Glomerular visceral epithelial cell (primary cell): ENCODE measurements at regions not wholly inside any gene's neighbourhood (a gene's known extent, or its start where the extent isn't known, plus 50 kb on each side); places are given as distances from the start of the nearest gene placed in this dataset.
"Not testable (repeated sequence)": the region's sequence is repeated elsewhere in the genome, so short reads cannot be mapped to it uniquely, and the experiment has no call there.

Experiments used
- DNase-seq: peaks from one replicate; pipeline ENCODE4 v3.0.0-alpha.2; 2016; ENCODE audit errors: extremely low spot score

DNA sequence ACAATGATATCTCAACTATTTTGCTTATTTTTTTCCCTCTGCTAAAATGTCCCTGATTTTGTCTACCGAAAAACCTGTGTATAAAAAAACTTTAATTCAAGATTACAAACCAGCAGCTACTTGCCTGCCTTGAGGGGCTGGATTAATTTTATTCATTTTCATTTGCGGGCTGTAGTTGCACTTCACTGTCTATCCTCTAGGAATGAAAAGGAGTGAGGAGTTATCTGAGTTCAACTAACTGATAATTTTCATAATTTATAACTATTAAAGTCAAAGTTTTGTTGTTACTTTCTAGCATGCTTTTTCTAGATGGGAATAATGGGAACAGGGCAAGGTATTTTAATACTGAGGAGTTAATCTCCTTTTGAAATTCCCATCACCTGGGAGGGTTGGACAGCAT is 50.3 kb upstream of the AGTPBP1 start:
- DNase-seq: not testable (repeated sequence)

DNA sequence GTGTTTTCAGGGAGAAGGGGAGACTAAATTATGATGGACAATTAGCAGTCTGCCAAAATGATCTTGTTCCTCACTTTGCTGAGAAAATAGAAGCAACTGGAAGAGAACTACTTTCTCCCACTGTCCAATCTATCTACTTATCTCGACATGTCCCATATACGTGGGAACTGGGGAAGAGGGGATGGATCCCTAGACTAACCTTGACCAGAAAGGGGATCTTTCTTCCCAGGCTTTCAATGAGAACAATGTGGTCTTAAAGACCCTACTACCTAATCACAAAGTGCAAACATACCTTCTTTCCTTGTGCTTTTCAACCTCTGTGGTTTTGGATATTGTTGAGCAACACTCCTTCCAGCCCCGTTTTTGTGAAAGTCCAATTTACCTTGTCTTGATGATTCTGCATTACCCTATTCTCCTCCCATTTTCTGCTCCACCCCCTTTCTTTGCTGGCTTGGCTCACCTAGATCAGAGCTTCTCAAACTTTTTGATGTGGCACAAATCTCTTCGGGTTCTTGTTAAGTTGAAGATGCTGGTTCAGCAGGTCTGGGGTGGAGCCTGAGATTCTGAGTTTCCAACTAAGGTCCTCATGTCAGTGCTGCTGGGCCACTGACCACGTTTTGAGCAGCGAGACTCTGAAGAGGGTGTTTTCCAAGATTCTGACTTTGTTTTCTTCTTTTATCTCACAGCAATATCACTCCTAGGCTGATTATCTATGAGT is 61.4 kb upstream of the AGTPBP1 start:
- DNase-seq: not testable (repeated sequence)

DNA sequence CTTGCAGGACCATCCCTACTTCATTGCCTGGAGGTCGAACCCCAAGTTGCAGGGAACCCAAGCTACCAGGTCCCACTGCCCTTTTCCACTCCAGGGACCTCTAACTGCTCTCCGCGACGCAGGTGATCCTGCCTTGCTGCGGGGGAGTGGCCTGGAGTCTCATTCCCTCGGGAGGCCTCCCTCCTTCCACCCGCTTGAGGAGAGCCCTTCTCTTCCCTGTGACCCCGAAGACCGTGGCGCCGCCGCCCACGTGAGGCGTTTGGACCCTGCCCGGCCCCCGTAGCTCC is 63.0 kb upstream of the AGTPBP1 start:
- DNase-seq: not testable (repeated sequence)

DNA sequence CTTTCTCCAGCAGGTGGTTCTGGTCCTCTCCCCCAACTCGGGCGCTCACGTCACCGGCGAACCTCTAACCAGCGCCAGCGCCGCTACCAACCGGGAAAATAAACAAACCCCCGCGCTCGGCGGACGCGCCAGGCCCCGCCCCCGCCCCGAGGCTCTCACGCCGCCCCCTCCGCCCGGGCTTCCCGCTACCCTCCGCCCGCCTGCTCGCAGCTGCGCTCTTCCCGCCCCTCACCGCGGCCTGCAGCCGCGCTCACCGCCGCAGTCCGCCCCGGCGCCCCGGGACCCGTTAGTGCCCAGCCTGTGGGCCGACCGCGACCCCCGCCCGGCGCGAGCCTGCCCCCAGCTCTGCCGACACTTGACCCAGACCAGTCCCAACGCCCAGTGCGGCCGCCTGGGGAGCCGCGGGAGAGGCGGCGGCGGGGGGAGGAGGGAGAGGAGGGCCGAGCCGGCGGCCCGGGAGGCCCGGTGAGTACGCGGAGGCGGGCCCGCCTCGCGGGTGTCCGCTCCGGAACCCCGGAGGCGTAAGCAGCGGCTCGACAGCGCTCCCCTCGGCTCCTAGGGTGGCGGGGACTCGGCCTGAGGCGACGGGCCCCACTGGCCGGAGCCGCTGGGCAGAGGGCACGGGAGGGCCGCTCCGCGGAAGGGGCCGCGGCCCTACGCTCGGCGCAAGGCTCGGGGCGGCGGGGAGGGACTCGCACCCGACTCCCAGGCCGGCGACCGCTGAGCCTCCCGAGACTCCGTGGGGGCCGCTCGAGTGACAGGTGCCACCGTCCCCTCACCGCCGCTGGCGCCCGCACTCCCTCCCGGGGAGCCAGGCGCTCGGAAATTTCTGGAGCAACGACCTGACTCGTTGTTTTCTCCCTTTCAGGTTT is 63.6 kb upstream of the AGTPBP1 start:
- peak; percentile 72 for DNase-seq

DNA sequence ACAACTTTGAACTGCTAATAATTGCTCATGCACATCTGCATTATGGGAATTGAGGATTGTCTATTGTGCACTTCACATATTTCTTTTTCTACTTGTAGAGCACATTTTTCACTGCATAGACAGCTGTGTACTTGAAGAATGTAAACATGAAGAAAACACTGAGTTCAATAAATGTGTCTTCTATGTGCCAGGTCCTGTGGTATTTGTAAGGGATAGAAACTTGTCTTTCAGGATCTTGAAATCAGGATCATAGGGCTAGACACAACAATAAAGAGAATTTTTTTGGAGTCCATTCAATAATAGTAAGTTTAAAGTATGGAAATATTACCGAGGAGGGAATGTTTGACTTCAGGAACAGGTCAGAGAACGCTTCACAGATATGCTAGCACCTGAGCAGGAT is 66.6 kb upstream of the AGTPBP1 start:
- DNase-seq: not testable (repeated sequence)

DNA sequence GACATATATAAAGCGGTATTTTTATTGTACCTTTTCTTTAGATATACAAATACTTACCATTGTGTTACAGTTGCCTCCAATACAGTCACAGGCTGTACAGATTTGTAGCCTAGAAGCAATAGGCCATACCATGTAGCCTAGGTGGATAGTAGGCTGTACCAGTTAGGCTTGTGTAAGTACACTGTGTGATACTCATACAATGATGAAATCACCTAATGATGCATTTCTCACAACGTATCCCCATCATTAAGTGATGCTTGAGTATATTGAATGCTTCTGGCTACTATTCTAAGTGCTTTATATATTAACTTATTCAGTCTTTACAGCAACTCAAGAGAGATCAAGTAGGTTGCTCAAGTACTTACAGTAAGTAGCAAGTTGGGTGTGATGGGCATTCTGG is 71.6 kb upstream of the AGTPBP1 start:
- DNase-seq: not testable (repeated sequence)

DNA sequence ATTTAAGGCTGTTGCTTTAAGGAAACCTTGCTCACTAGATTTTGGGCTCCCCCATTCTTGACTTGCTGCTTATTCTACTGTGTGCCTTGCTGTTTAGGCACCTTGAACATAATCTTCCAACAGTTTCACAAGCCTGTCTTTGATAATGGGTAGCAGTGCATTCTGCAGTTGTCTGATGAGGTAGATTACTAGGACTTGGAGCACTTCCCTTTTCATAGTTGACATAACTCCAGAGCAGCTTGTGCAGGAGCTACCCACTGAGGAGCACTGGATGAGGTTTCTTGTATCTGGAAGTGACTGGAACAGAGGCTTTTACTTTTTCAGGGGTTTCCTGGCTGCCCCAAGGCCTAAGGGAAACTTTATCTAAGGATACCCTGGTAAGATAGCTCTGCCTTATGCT is 73.0 kb upstream of the AGTPBP1 start:
- not testable (repeated sequence) for DNase-seq

DNA sequence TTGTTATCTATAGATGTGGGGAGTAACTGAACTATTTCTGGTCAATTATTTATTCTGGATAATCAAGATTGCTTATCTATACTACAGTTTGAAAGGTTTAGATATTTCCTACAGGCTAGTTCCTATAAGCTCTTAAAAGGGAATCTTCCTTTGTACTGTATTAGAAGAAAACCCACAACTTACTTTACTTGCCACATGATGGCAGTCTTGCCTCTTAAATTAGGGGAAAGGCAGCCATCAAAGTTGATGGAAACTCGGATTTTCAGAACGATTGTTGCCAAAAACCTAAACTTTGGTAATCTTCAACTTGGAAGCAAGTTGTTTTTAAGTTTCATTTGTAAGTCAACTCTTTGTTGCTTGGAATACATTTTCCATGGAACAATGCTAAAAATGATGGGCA is 77.2 kb upstream of the AGTPBP1 start:
- DNase-seq: peak; percentile 28

DNA sequence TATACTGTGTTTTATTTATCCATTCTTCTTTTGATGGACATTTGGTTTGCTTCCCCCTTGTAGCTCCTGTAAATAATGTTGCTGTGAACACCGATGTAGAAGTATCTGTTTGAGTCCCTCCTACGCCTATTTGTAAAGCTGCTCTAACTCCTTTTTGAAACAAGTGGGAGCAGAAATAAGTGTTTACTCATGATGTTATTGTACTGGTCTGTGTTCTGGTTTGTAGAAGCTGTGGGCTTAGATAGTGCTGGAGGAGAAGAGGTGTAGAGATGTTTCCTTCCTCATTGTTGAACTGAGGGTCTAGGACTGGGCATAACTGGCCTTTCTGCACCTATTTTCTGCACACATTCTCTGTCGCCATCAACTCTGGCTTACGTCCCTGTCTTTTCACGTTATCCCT is 78.8 kb upstream of the AGTPBP1 start:
- not testable (repeated sequence) for DNase-seq

DNA sequence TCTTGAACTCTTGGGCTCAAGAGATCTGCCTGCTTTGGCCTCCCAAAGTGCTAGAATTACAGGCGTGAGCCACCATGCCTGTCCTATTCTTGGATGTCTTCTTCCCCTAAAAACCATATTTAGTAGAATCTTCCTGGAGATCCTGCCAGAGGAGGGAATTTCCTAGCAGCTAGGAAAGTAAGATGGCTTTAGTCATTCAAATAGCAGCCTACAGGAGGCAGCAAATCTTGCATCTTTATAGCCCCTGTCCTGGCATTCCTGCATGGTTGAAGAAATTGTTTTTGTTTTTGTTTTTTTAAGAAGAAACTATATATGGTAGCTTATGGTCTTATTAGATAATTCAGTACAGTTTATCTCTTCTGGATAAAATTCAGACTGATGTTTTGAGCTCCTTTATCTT is 83.2 kb upstream of the AGTPBP1 start:
- DNase-seq: not testable (repeated sequence)

DNA sequence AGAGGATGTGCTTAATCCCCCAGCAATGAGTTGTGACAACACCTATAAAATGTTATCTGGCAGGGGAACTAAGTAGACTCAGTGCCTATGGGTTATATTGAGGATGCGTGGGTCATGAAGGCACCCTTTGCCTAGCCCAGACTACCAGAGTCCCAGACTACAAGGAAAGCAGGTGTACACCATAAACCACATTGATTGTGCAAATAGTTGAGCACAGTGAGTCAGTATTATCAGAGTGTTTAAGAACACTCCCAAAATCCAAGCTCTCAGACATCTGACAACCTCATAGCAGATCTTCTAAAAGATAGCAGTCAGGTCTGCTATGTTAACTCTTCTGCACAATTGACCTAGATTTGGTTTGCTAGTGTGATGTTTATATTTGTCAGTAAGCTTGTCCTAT is 92.8 kb upstream of the AGTPBP1 start:
- DNase-seq: not testable (repeated sequence)

DNA sequence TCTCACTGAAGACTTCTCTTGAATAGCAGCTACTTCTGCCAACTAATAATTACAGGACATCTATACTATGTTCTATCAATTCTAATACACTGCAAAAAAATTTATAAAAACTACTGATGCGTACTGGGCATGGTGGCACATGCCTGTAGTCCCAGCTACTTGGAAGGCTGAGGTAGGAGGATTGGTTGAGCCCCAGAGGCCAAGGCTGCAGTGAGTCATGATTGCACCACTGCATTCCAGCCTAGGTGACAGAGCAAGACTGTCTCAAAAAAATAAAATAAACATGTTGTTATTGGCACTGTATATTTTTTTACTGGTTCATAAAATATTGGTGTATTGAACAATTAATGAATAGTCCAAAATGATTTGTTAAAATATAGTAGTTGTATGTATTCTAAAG is 97.0 kb upstream of the NAA35 start:
- DNase-seq: not testable (repeated sequence)

DNA sequence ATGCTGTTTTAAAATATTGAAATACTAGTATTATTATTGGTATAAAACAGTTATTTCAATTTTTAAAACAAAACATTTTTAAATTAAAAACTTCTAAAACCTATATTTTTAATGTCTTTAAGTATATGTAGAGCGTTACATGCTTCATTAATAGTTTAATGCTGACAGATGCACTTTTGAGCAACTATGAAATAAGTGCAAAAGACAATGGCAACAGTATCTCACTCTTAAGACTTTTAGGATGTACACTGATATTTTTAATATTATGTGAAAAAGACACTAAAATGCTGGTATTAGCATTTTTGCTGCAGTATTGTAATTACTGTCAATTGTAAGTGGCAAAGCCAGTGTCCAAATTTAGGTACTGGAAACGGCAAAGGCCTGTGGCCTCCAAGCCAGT is 93.2 kb upstream of the NAA35 start:
- not testable (repeated sequence) for DNase-seq

DNA sequence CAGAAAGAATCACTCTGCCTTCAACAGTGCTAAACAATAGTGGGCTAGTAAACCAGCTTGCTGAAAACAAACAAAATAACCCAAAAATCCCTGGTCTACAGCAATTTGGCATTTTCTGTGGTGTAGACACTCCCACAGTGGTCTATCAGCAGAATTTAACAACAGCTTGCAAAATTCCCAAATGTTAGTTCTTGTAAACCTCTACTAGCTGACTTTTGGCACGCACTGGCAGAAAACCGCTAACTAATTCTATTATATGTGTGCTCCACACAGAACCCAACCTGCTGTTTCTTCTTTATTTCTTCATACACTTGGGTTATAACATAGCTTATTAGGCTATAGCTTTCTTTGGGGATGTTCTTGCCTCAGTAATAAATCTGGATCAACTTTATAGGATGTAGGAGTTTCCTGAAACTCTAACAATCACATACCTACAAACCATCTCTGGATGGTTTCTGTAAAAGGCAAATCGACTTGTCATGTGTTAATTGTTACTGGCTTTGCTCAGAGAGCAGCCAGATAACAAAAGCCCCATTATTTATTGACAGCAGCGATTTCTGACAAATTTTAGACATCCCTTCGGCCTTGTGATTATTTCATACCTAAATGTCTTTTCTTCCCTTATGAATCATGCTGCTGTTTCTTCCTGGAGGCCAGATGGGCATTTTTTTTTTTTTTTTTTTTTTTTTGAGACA is 82.7 kb upstream of the NAA35 start:
- no peak for DNase-seq

DNA sequence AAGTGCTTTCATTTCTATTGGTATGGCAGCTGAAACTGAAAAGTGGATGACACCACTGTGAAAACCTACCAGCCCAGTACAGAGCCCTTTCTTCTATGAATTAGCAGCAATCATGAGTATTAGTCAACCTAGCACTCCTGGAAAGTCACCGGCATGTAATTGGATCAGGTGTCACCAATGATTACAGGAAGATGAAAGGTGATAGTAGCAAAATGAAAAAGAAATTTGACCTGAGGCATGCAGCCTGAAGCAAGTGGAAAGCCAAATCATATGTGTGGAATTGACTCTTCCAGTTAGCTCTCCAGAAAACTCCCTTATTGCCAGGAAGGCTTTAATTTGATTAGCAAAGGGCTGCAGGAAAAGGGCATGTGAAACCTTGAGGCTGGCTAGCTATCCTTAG is 81.2 kb upstream of the NAA35 start:
- DNase-seq: no peak

DNA sequence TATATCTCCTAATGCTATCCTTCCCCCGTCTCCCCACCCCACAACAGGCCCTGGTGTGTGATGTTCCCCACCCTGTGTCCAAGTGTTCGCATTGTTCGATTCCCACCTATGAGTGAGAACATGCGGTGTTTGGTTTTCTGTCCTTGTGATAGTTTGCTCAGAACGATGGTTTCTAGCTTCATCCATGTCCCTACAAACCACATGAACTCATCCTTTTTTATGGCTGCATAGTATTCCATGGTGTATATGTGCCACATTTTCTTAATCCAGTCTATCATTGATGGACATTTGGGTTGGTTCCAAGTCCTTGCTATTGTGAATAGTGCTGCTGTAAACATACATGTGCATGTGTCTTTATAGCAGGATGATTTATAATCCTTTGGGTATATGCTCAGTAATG is 79.1 kb upstream of the NAA35 start:
- not testable (repeated sequence) for DNase-seq

DNA sequence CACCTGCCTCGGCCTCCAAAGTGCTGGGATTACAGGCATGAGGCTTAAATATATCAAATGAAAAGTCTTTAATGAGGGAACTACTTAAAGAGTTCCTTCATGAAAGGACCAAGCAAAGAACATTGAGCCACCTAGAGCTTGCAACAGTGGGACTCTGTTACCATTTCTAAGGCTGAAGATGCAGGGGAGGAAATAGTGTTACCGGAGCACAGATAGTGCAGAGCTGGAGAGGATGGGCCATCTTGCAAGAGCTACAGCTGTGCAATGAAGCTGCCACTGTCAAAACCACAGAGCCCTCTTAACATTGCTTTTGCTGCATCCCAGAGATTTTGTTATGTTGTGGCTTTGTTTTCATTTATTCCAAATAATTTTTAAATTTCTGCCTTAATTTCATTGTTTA is 77.1 kb upstream of the NAA35 start:
- no peak for DNase-seq

DNA sequence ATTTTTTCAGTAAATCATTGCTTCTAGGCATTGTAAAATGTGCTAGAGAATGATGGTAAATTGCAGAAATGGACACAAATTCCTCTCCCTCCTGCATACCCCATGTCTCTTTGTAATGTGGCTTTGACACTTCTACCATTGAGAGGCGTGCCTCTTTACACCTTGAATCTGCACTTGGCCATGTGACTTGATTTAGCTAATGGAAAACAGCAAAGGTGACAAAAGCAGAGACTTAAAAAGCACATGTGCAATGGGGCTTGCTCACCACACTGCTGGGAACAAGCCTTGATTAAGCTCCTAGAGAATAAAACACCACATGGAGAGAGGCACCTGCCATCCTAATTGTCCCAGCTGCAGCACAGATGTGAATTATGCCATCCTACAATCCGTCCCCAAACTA is 69.9 kb upstream of the NAA35 start:
- no peak for DNase-seq

DNA sequence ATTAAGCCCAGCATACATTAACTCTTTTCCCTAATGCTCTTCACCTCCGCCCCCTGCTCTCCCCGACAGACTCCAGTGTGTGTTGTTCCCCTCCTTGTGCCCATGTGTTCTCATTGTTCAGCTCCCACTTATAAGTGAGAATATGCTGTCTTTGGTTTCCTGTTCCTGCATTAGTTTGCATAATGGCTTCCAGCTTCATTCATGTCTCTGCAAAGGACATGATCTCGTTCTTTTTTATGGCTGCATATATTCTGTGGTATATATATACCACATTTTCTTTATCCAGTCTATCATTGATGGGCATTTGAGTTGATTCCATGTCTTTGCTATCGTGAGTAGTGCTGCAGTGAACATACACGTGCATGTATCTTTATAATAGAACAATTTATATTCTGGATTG is 69.3 kb upstream of the NAA35 start:
- not testable (repeated sequence) for DNase-seq

DNA sequence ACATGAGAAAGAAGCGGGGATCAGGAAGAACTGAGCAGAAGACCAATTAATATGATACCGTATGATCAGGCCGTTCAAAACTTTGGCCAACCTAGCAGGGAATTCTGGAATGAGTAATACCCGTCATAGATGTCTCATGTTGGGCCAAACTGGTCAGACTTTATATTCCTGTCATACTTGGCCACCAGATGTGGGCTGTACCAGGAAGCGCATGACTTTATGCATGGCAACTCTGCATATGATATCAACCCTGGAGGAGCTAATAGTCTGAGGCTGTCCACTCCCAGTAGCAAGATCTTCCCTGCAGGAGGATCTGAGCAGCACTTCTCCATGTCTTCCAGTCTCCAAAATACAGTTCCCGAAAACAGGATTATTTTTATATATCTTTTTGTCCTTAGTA is 68.5 kb upstream of the NAA35 start:
- no peak for DNase-seq

DNA sequence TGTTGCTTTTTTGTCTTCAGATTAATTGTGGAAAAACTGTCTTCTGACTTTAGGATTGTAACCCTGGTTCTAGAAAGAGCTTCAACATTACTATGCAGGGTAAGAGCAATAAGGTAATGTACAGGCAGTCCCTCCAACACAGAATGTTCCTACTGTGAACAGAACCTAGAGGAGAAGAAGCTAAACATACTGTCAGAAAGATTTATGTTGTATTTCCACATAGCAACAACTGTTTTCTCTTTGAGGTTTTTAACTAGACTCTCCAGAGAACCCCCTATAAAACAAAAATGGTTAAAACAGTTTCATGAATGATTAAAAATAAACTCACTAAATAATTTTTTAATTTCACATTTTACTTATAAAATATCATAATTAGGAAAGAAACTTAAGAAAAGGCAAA is 64.3 kb upstream of the NAA35 start:
- DNase-seq: no peak

DNA sequence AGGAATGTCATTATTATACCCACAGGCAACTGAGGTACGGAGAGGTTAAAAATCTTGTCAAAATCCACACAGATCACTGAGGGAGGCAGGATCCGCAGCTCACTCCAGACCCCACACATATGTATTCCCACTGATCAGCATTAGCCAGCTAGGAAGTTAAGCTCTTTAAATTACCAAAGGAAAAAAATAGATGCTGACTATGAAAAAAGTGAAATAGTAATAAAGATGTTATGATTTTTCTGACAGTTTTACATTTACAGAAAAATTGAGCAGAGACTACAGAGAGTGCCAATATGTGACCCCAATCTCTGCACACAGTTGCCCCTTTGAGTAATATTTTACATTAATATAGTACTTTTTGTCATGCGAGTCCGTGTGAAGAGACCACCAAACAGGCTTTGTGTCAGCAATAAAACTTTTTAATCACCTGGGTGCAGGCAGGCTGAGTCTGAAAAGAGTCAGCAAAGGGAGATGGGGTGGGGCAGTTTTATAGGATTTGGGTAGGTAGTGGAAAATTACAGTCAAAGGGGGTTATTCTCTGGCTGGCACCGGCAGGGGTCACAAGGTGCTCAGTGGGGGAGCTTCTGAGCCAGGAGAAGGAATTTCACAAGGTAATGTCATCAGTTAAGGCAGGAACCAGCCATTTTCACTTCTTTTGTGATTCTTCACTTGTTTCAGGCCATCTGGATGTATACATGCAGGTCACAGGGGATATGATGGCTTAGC is 61.9 kb upstream of the NAA35 start:
- DNase-seq: not testable (repeated sequence)
